Adrenal gland (tissue), 9 donors: ENCODE measurements at regions not wholly inside any gene's neighbourhood (a gene's known extent, or its start where the extent isn't known, plus 50 kb on each side); places are given as distances from the start of the nearest gene placed in this dataset.

Experiments used
- DNase-seq, 7 donors: peaks; one replicate each; pipeline ENCODE4 v3.0.0-alpha.2; 2019 to 2020
- H3K27ac ChIP-seq, 5 donors: fragments of 200-600 bp; sonication (generic) in 4 of 5; 1 replicate in 3 of 5; 2 replicates in 2 of 5; pipeline versions ENCODE4 v1.5.1 to v1.8.0; 2016 to 2020; ENCODE audit warnings: mild to moderate bottlenecking in 1 of 5
- H3K27me3 ChIP-seq: fragments of 200-600 bp; 2 replicates; pipeline ENCODE4 v1.8.0; 2021
- H3K36me3 ChIP-seq, 2 donors: fragments of 200-600 bp; replicated peaks in 1 of 2; 1 replicate in 1 of 2; 2 replicates in 1 of 2; pipeline versions ENCODE4 v1.5.1 to v1.8.0; 2018 to 2022
- H3K4me1 ChIP-seq, 2 donors: fragments of 200-600 bp; replicated peaks in 1 of 2; 1 replicate in 1 of 2; 2 replicates in 1 of 2; pipeline versions ENCODE4 v1.5.1 to v1.8.0; 2018 to 2021
- H3K4me3 ChIP-seq, 4 donors: fragments of 200-600 bp; sonication (generic) in 3 of 4; one replicate each; pipeline ENCODE4 v1.5.1; 2016 to 2018
- H3K9me3 ChIP-seq, 3 donors: fragments of 200-600 bp; sonication (generic) in 1 of 3; replicated peaks in 1 of 3; 1 replicate in 2 of 3; 2 replicates in 1 of 3; pipeline versions ENCODE4 v1.5.1 to v1.8.0; 2016 to 2021
- POLR2A ChIP-seq, 2 donors: fragments of 450-650 bp; IDR thresholded peaks; one replicate each; pipeline ENCODE4 v1.6.1; 2017; ENCODE audit warnings: antibody characterized with exemption in 2 of 2, mild to moderate bottlenecking in 2 of 2, moderate library complexity in 1 of 2
- WGBS, 4 donors: extraction: QIAGEN DNeasy Blood & Tissue Kit in 2 of 4; methylation state at CpG; one replicate each; pipeline versions ENCODE4 v1.1.5 to v1.1.7; 2013 to 2017; 5-methylcytosine and 5-hydroxymethylcytosine counted together
- intact Hi-C, 2 donors: fragments of 100-400 bp; cut with DNase I; formaldehyde crosslinking; loops; one replicate each; pipeline versions ENCODE4 v1.14.1 to v1.15.0; 2022 to 2023
- TF ChIP-seq, protein P1 (sequence below), 6 experiments: fragments of 450-650 bp in 4 of 6; fragments of 200-600 bp in 2 of 6; sonication (generic) in 1 of 6; IDR thresholded peaks; 1 replicate in 5 of 6; 2 replicates in 1 of 6; pipeline versions ENCODE4 v1.5.1 to v1.8.0; 2016 to 2021; ENCODE audit warnings: antibody characterized with exemption in 6 of 6, mild to moderate bottlenecking in 2 of 6, moderate library complexity in 1 of 6
- donor health status: healthy with polysubstance abuse.
- donor health status: Bipolar disorder and iron deficiency.
- donor health status: DM: yes; HTN: yes; CAD: no.
- donor health status: DM: no; HTN: no; CAD: no.
- donor health status: DM: no; HTN: no; CAD: no.

DNA sequence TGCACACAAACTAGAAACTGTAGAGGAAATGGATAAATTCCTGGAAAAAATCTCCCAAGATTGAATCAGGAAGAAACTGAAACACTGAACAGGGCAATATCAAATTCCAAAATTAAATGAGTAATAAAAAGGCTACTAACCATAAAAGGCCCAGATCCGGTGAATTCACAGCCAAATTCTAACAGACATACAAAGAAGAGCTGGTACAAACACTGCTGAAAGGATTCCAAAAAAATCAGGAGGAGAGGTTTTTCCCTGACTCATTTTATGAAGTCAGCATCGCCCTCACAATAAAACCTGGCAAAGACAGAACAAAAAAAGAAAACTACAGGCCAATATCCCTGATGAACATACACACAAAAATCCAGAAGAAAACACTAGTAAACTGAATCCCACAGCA, 462.4 kb upstream of the THBS1 start:
- H3K27ac ChIP-seq, result no peak overlapping the region
- no peak for DNase-seq
- intact Hi-C loops, result no loop called here
- H3K9me3 ChIP-seq, result no peaks in the 10 kb centered on the region
- no peak overlapping the region for H3K4me3 ChIP-seq
- no peaks in the 10 kb centered on the region for H3K27me3 ChIP-seq
- no peaks in the 10 kb centered on the region for H3K4me1 ChIP-seq
- H3K36me3 ChIP-seq, result no peaks in the 10 kb centered on the region
- TF ChIP-seq POLR2A (IDR thresholded peaks at IDR 0.05), result no peak
- TF ChIP-seq, protein P1, sequence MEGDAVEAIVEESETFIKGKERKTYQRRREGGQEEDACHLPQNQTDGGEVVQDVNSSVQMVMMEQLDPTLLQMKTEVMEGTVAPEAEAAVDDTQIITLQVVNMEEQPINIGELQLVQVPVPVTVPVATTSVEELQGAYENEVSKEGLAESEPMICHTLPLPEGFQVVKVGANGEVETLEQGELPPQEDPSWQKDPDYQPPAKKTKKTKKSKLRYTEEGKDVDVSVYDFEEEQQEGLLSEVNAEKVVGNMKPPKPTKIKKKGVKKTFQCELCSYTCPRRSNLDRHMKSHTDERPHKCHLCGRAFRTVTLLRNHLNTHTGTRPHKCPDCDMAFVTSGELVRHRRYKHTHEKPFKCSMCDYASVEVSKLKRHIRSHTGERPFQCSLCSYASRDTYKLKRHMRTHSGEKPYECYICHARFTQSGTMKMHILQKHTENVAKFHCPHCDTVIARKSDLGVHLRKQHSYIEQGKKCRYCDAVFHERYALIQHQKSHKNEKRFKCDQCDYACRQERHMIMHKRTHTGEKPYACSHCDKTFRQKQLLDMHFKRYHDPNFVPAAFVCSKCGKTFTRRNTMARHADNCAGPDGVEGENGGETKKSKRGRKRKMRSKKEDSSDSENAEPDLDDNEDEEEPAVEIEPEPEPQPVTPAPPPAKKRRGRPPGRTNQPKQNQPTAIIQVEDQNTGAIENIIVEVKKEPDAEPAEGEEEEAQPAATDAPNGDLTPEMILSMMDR (IDR thresholded peaks at IDR 0.05), result no peak
- WGBS, 4 donors, result 66 to 75% (median 72%) methylated on average over 2 of the region's 2 CpGs

DNA sequence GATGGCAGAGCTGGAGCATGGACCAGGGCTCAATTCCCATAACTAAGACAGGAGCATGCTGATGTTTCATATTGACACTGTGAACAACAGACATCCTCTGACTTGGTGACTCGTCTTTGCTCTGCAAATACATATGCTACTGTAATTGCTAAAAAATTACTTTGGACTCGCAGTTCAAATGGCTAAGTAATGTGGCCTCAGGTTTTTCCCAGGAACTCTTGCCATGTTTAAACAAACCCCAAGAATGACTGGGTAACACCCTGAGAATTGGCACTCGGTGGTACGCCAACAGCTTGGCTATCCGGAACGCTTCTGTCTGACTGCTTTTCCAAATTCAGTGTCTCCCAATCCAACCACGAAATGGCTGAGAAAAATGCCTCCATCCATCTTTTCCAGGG, 456.7 kb upstream of the THBS1 start:
- peaks cover 22% of the 10 kb centered on the region in 2 donors for H3K4me1 ChIP-seq
- H3K36me3 ChIP-seq, result no peaks in the 10 kb centered on the region
- H3K9me3 ChIP-seq, result no peaks in the 10 kb centered on the region
- H3K4me3 ChIP-seq, result no peak overlapping the region
- intact Hi-C loops, result loop anchor here in 1 of 2 donors (5.0 kb wide), 1 partner anchor 458 kb away; the partner anchor contains the start of gene THBS1
- H3K27me3 ChIP-seq, result no peaks in the 10 kb centered on the region
- TF ChIP-seq POLR2A (IDR thresholded peaks at IDR 0.05), result no peak
- TF ChIP-seq, protein P1 (IDR thresholded peaks at IDR 0.05), result no peak
- WGBS, 4 donors, result 63 to 74% (median 68%) methylated on average over 7 of the region's 7 CpGs
- no peak for DNase-seq
- H3K27ac ChIP-seq, result no peak overlapping the region

DNA sequence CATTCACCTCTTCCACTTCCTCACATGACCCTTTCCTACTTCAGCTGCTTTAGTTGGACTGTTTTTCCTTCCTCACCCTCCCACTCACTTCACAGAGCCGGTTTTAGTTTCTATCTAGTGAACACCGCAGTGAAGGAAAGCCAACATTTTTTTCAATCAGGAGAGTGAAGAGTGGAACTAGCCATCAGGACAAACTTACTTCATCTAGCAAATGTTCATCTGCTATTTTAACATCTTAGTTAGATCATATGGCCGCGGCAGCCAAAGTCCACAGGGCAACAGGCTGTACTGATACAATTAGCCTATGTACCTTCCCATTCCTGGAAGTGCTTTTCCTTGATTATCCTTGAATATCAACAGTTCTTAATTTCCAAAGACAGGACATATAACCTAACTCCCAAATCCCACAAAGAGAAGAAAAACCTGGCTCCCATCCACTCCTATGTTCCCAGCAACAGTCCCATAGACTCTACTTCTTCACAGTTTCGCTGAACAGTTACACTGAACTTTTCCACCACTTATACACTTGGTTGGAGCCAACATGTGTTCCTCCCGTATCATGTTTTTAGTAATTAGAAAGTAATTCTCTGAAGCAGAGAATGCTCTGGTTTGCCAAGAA, 456.2 kb upstream of the THBS1 start:
- 67 to 73% (median 71%) methylated on average over 6 of the region's 6 CpGs for WGBS, 4 donors
- intact Hi-C loops, result loop anchor here in 1 of 2 donors (5.0 kb wide), 1 partner anchor 458 kb away; the partner anchor contains the start of gene THBS1
- no peak for TF ChIP-seq POLR2A (IDR thresholded peaks at IDR 0.05)
- TF ChIP-seq, protein P1 (IDR thresholded peaks at IDR 0.05), result no peak
- DNase-seq, result no peak
- H3K4me1 ChIP-seq, result peaks cover 22 to 23% of the 10 kb centered on the region in 2 donors
- H3K27me3 ChIP-seq, result no peaks in the 10 kb centered on the region
- H3K9me3 ChIP-seq, result no peaks in the 10 kb centered on the region
- no peak overlapping the region for H3K27ac ChIP-seq
- no peak overlapping the region for H3K4me3 ChIP-seq
- H3K36me3 ChIP-seq, result no peaks in the 10 kb centered on the region

DNA sequence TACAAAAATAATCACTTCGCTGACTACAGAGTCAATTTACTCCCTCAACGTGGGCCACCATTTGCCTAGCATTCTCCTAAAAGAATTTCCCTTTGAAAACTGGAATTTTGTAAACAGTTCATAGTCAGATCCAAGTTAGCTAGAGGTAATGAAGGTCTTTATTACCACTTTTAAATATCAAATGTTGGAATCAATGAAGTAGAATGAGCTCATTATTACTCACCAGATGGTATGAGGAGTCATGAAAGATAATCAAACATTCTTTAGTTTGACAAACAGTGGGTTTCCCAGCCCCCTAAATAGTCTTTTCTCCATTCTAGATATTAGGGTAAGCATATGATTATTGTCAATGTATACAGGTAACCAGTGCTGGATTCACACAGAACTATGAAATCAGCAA, 455.7 kb upstream of the THBS1 start:
- no peak for DNase-seq
- Histone ChIP-seq H3K9me3 (no peaks in the 10 kb centered on the region), H3K27me3 (no peaks in the 10 kb centered on the region), H3K36me3 (no peaks in the 10 kb centered on the region), H3K27ac (no peak overlapping the region), H3K4me1 (peaks cover 22 to 23% of the 10 kb centered on the region in 2 donors), H3K4me3 (no peak overlapping the region)
- TF ChIP-seq, protein P1 (IDR thresholded peaks at IDR 0.05), result no peak
- no peak for TF ChIP-seq POLR2A (IDR thresholded peaks at IDR 0.05)
- intact Hi-C loops, result no loop called here
- 49 to 69% (median 62%) methylated on average over 2 of the region's 2 CpGs for WGBS, 4 donors
